Activated naive CD8-positive, alpha-beta T cell treated with anti-CD3 and anti-CD28 coated beads, Interleukin-2, amount 50 U/mL, for 24 hours (primary cell): ENCODE measurements at regions not wholly inside any gene's neighbourhood (a gene's known extent, or its start where the extent isn't known, plus 50 kb on each side); places are given as distances from the start of the nearest gene placed in this dataset.

Source experiments
- ATAC-seq: fragments of 150-1000 bp; cut with Tn5 transposase; one replicate; pipeline ENCODE4 v1.10.0; 2021
- DNase-seq: peaks from one replicate; pipeline ENCODE4 v3.0.0; 2021
- H3K27ac Mint-ChIP-seq: one replicate; pipeline ENCODE4 v1.8.0; 2021; ENCODE audit warnings: mild to moderate bottlenecking, mixed read lengths
- H3K27me3 Mint-ChIP-seq: one replicate; pipeline ENCODE4 v1.8.0; 2021; ENCODE audit warnings: mixed read lengths
- H3K36me3 Mint-ChIP-seq: one replicate; pipeline ENCODE4 v1.8.0; 2021; ENCODE audit warnings: low read depth, mixed read lengths
- H3K4me1 Mint-ChIP-seq: one replicate; pipeline ENCODE4 v1.8.0; 2021; ENCODE audit warnings: mixed read lengths
- H3K4me3 Mint-ChIP-seq: one replicate; pipeline ENCODE4 v1.8.0; 2021; ENCODE audit warnings: mild to moderate bottlenecking, moderate library complexity, mixed read lengths
- H3K9me3 Mint-ChIP-seq: one replicate; pipeline ENCODE4 v1.8.0; 2021; ENCODE audit warnings: mixed read lengths

DNA sequence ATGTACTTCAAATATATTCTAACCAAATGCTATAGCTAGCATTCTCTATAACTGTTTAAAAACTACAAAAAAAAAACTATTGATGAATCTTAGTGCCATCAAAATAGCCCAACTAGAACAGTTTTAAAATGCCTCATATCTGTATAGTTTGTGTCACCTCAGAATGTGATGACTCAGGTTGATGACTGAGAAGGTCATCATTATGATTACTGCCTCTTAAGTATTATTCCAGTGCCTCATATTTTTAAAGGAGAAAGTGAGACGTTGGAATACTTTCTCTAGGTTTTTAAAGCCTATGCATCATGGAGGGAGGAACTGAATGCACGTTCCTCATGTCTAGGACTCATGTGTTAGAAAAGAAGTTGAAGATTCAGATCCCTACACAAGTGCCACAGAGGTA is 88.2 kb downstream of the TMA16 start:
- Mint-ChIP-seq H3K27me3 (no peaks in the 10 kb centered on the region), H3K4me3 (no peak overlapping the region), H3K9me3 (peaks cover 3% of the 10 kb centered on the region), H3K4me1 (peaks cover 5% of the 10 kb centered on the region), H3K36me3 (peaks cover 2% of the 10 kb centered on the region), H3K27ac (peak overlapping the region; percentile 49)
- no peak for DNase-seq
- no peak for ATAC-seq

- H3K4me1 Mint-ChIP-seq, result peaks cover 19% of the 10 kb centered on the region
- ATAC-seq (peak; percentile 66), DNase-seq (peak; percentile 5)
- H3K9me3 Mint-ChIP-seq, result peaks cover 3% of the 10 kb centered on the region
- H3K27me3 Mint-ChIP-seq, result no peaks in the 10 kb centered on the region
- H3K4me3 Mint-ChIP-seq, result no peak overlapping the region
- peaks cover 5% of the 10 kb centered on the region for H3K36me3 Mint-ChIP-seq
- H3K27ac Mint-ChIP-seq, result no peak overlapping the region
Observed at GRCh38 chr4:163587867-163588266, 93.4 kb downstream of the TMA16 start.

GRCh38 chr4:163588532-163588931 is 94.0 kb downstream of the TMA16 start:
- Mint-ChIP-seq H3K36me3 (peaks cover 5% of the 10 kb centered on the region), H3K4me3 (no peak overlapping the region), H3K4me1 (peaks cover 22% of the 10 kb centered on the region), H3K9me3 (peaks cover 3% of the 10 kb centered on the region), H3K27me3 (no peaks in the 10 kb centered on the region), H3K27ac (no peak overlapping the region)
- DNase-seq (no peak), ATAC-seq (no peak)

- Mint-ChIP-seq H3K4me3 (no peak overlapping the region), H3K36me3 (peaks cover 3% of the 10 kb centered on the region), H3K27me3 (no peaks in the 10 kb centered on the region), H3K9me3 (peaks cover 3% of the 10 kb centered on the region), H3K27ac (peak overlapping the region; percentile 52), H3K4me1 (peaks cover 22% of the 10 kb centered on the region)
- ATAC-seq (no peak), DNase-seq (no peak)
Observed at GRCh38 chr4:163590103-163590502, 95.6 kb downstream of the TMA16 start.

DNA sequence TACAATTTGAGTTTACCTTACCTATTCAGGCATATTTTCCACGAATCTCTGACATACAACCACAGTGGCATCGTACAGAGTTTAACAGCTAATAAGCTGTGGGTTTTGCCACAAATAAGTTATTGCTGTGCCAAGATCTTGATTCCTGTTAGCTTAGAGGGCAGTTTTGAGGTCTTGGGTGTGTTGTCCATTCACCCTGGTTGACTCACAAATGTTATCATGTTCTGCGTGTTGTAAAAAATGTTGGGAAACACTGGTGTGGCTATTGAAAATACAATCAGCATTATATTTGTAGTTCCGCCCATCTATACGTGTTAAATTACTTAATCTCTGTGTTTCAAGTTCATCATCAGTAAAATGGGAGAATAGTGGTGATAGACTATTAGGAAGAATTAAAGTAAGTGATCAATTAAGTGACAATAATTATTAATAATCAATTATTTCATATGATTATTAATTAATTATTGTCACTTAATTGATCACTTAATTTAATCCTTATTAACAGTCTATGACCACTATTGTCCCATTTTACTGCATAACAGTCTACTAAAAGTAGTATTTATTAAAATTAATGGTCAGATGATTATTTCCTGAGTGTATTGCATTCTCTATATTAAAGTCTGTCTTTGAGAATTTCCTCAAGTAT is 96.3 kb downstream of the TMA16 start:
- ATAC-seq, result no peak
- Mint-ChIP-seq H3K4me3 (no peak overlapping the region), H3K36me3 (peaks cover 3% of the 10 kb centered on the region), H3K27ac (peak overlapping the region; percentile 52), H3K4me1 (peaks cover 23% of the 10 kb centered on the region), H3K27me3 (no peaks in the 10 kb centered on the region), H3K9me3 (peaks cover 3% of the 10 kb centered on the region)
- no peak for DNase-seq

- DNase-seq (no peak), ATAC-seq (no peak)
- H3K4me1 Mint-ChIP-seq, result peaks cover 23% of the 10 kb centered on the region
- H3K4me3 Mint-ChIP-seq, result no peak overlapping the region
- H3K9me3 Mint-ChIP-seq, result peaks cover 3% of the 10 kb centered on the region
- H3K36me3 Mint-ChIP-seq, result peaks cover 3% of the 10 kb centered on the region
- no peak overlapping the region for H3K27ac Mint-ChIP-seq
- H3K27me3 Mint-ChIP-seq, result no peaks in the 10 kb centered on the region
Observed at GRCh38 chr4:163591614-163592020, 97.1 kb downstream of the TMA16 start.

- ATAC-seq, result no peak
- Mint-ChIP-seq H3K27ac (peak overlapping the region; percentile 39), H3K4me3 (no peak overlapping the region), H3K4me1 (peaks cover 23% of the 10 kb centered on the region), H3K27me3 (no peaks in the 10 kb centered on the region), H3K36me3 (peaks cover 3% of the 10 kb centered on the region), H3K9me3 (peaks cover 3% of the 10 kb centered on the region)
- no peak for DNase-seq
Observed at GRCh38 chr4:163592212-163592611, 97.7 kb downstream of the TMA16 start.

GRCh38 chr4:163595580-163595979 is 101.1 kb downstream of the TMA16 start:
- H3K4me1 Mint-ChIP-seq, result peaks cover 19% of the 10 kb centered on the region

DNA sequence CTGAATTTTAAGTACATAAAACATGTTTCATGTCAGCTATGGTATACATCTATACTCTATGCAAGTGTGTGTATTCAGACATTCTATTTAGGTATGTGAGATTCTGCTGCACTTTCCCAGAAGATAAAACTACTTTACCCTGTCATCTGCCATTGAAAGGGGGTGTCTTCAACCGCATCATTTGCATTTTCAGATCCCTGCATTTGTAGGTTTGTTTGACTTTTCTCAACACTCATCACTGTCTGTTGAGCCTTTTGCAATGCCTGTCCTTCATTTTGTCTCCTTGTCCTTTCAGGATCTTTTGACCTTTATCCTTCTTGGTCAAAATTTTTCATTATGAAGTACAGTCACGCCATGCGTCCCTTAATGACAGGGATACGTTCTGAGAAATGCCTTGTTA is 103.5 kb downstream of the TMA16 start:
- Mint-ChIP-seq H3K4me3 (no peak overlapping the region), H3K27ac (no peak overlapping the region), H3K9me3 (no peaks in the 10 kb centered on the region), H3K36me3 (no peaks in the 10 kb centered on the region), H3K4me1 (peaks cover 3% of the 10 kb centered on the region), H3K27me3 (no peaks in the 10 kb centered on the region)
- DNase-seq, result no peak
- ATAC-seq, result no peak

More at GRCh38 chr4:163595580-163595979, 101.1 kb downstream of the TMA16 start:
- H3K36me3 Mint-ChIP-seq, result no peaks in the 10 kb centered on the region
- H3K9me3 Mint-ChIP-seq, result no peaks in the 10 kb centered on the region
- ATAC-seq (no peak), DNase-seq (no peak)
- H3K27me3 Mint-ChIP-seq, result no peaks in the 10 kb centered on the region
- no peak overlapping the region for H3K27ac Mint-ChIP-seq
- H3K4me3 Mint-ChIP-seq, result no peak overlapping the region

- Mint-ChIP-seq H3K4me3 (no peak overlapping the region), H3K4me1 (peaks cover 3% of the 10 kb centered on the region), H3K36me3 (no peaks in the 10 kb centered on the region), H3K27me3 (no peaks in the 10 kb centered on the region), H3K9me3 (no peaks in the 10 kb centered on the region), H3K27ac (no peak overlapping the region)
- no peak for DNase-seq
- ATAC-seq, result no peak
Observed at GRCh38 chr4:163598489-163598888, 104.0 kb downstream of the TMA16 start.

- H3K4me1 Mint-ChIP-seq, result peaks cover 4% of the 10 kb centered on the region
- H3K4me3 Mint-ChIP-seq, result peak overlapping the region; percentile 43
- ATAC-seq, result no peak
- peak overlapping the region; percentile 22 for H3K27ac Mint-ChIP-seq
- H3K36me3 Mint-ChIP-seq, result no peaks in the 10 kb centered on the region
- H3K27me3 Mint-ChIP-seq, result peaks cover 3% of the 10 kb centered on the region
- no peaks in the 10 kb centered on the region for H3K9me3 Mint-ChIP-seq
- no peak for DNase-seq
Observed at GRCh38 chr4:163600727-163601126, 106.2 kb downstream of the TMA16 start.

DNA sequence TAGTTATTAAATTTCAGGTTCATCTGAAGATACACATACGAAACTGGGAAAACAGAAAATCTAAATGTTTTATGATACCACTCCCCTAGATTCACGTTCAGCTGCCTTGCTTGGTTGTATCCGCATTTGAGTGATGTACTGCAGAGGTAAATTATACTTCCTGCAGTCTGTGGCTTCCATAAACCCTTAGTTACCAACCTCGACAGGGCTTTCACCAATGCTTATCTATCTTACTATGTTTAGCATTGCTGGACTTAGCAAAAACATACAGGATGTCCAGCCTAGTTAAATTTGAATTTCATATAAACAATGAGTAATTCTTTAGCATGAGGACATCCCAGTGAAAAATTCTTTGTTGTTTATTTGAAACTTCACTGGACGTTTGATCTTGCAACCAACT is 108.8 kb downstream of the TMA16 start:
- H3K27me3 Mint-ChIP-seq, result peaks cover 3% of the 10 kb centered on the region
- no peaks in the 10 kb centered on the region for H3K36me3 Mint-ChIP-seq
- DNase-seq (no peak), ATAC-seq (no peak)
- no peaks in the 10 kb centered on the region for H3K9me3 Mint-ChIP-seq
- H3K4me3 Mint-ChIP-seq, result no peak overlapping the region
- peaks cover 10% of the 10 kb centered on the region for H3K4me1 Mint-ChIP-seq
- H3K27ac Mint-ChIP-seq, result no peak overlapping the region

DNA sequence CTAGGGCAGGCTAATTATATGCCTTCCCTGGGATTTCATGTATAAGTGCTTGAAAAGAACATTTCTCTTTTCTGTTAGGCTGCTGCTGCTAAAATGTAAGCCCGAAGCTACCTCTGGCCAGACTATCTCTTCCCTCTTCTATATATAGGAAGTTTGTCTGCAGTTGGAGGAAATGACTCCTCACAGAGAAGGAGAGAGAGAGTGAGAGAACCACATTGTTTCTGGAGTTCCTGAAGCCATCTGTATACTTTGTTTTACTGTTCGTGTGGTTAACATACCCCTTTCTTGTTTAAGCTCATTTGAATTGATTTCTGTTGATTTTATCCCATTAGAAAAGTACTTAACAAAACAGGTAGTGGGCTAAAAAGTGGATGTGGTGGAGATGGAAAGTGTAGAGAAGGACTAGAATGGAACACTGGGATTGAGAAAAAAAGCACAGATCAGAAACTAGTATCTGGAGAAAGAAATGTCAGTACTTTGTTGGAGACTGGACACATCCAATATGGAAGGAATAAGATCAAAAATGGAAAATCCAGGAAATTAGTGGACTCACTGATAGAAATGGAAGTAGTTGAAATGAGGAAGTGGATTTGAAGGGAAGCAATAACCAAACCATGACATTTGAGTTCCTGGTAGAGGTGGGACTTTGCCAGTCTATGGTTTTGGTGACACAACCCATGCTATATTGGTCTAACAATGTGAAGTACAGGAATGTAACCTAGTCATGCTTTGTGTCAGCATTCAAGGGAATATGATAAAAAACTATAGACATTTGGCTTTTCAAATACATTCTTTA is 112.6 kb downstream of the TMA16 start:
- no peak for ATAC-seq
- DNase-seq, result no peak
- Mint-ChIP-seq H3K4me3 (no peak overlapping the region), H3K27me3 (peaks cover 6% of the 10 kb centered on the region), H3K9me3 (no peaks in the 10 kb centered on the region), H3K36me3 (no peaks in the 10 kb centered on the region), H3K27ac (no peak overlapping the region), H3K4me1 (peaks cover 20% of the 10 kb centered on the region)

DNA sequence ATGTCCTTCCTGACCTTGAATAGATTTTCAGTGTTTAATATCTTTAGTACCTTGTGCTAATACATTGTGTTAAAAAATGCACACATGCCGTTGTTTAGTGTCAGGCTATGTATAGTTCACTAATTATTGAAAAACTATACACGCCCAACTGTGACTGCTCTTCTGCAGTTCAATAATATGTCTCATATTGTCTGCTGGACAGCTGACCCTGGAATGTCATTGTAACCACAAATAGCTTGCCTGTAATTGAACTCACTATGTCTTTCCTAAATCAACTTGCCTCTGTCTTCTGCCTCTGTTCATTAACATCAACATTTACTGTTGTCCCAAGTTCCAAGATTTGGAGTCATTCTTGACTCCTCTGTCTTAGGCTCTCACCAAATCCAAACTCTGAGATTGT is 114.5 kb downstream of the TMA16 start:
- peaks cover 6% of the 10 kb centered on the region for H3K27me3 Mint-ChIP-seq
- H3K36me3 Mint-ChIP-seq, result no peaks in the 10 kb centered on the region
- DNase-seq, result no peak
- no peak for ATAC-seq
- no peaks in the 10 kb centered on the region for H3K9me3 Mint-ChIP-seq
- no peak overlapping the region for H3K4me3 Mint-ChIP-seq
- H3K4me1 Mint-ChIP-seq, result peaks cover 19% of the 10 kb centered on the region
- no peak overlapping the region for H3K27ac Mint-ChIP-seq

DNA sequence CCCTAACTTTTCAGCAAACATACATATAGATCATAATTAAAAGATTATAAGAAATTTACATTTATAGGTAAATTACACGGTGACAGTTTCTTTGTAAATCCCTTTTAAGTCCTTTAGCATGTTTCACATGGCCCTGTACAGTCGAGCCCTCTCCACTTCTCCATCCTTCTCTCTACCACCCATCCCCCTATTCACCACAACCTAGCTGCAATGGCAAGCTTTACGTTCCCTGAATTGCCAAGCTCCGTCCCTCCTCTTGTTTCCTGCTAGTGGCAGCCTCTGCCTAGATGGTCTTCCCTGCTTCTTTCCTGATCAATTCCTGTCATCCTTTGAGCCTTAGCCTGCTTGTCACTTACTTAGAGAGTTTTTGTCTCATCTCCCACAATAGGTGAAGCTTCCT is 116.2 kb downstream of the TMA16 start:
- Mint-ChIP-seq H3K27ac (no peak overlapping the region), H3K4me3 (peak overlapping the region; percentile 23), H3K9me3 (peaks cover 5% of the 10 kb centered on the region), H3K27me3 (peaks cover 5% of the 10 kb centered on the region), H3K36me3 (no peaks in the 10 kb centered on the region), H3K4me1 (peaks cover 18% of the 10 kb centered on the region)
- ATAC-seq, result no peak
- no peak for DNase-seq
